GM19395 (cell line): ENCODE measurements at regions not wholly inside any gene's neighbourhood (a gene's known extent, or its start where the extent isn't known, plus 50 kb on each side); places are given as distances from the start of the nearest gene placed in this dataset.
"Not testable (repeated sequence)": the region's sequence is repeated elsewhere in the genome, so short reads cannot be mapped to it uniquely, and the experiment has no call there.

ENCODE experiments used
- ATAC-seq: cut with Tn5 transposase; IDR thresholded peaks from one replicate; pipeline ENCODE4 v1.9.1; 2021; ENCODE audit warnings: mild to moderate bottlenecking, moderate library complexity; ENCODE audit not compliant: unreplicated experiment

GRCh38 chr15:22134941-22135566, 54.7 kb downstream of the OR4M2 start:
- not testable (repeated sequence) for ATAC-seq

GRCh38 chr15:22137572-22137971, 57.2 kb downstream of the OR4M2 start:
- ATAC-seq: not testable (repeated sequence)

- not testable (repeated sequence) for ATAC-seq
These were observed 60.8 kb downstream of the OR4M2 start for GRCh38 chr15:22141106-22141505.

GRCh38 chr15:22148109-22148508, 67.8 kb downstream of the OR4M2 start:
- peak; percentile 99 for ATAC-seq

- not testable (repeated sequence) for ATAC-seq
These were observed 77.9 kb downstream of the OR4M2 start for GRCh38 chr15:22158243-22158642.

- peak; percentile 44 for ATAC-seq
These were observed 80.0 kb downstream of the OR4M2 start for GRCh38 chr15:22160283-22160682.

- ATAC-seq: peak; percentile 80
These were observed 80.4 kb downstream of the OR4M2 start for GRCh38 chr15:22160741-22161140.

GRCh38 chr15:22161398-22161797, 81.1 kb downstream of the OR4M2 start:
- peak; percentile 77 for ATAC-seq

- not testable (repeated sequence) for ATAC-seq
These were observed 83.4 kb downstream of the OR4M2 start for GRCh38 chr15:22163715-22164114.

- ATAC-seq: not testable (repeated sequence)
These were observed 87.2 kb downstream of the OR4M2 start for GRCh38 chr15:22167521-22167920.

GRCh38 chr15:22173029-22173998, 93.0 kb downstream of the OR4M2 start:
- peak; percentile 75 for ATAC-seq

- ATAC-seq: peak; percentile 67
These were observed 93.8 kb downstream of the OR4M2 start for GRCh38 chr15:22174088-22174487.

GRCh38 chr15:22177965-22178364, 97.6 kb downstream of the OR4M2 start:
- not testable (repeated sequence) for ATAC-seq

- not testable (repeated sequence) for ATAC-seq
These were observed 98.1 kb downstream of the OR4M2 start for GRCh38 chr15:22178438-22178837.

GRCh38 chr15:22179043-22179442, 98.7 kb downstream of the OR4M2 start:
- not testable (repeated sequence) for ATAC-seq

- ATAC-seq: not testable (repeated sequence)
These were observed 100.3 kb downstream of the OR4M2 start for GRCh38 chr15:22180611-22181010.

GRCh38 chr15:22184678-22185077, 104.4 kb downstream of the OR4M2 start:
- ATAC-seq: not testable (repeated sequence)

GRCh38 chr15:22186846-22187532, 106.7 kb downstream of the OR4M2 start:
- not testable (repeated sequence) for ATAC-seq

GRCh38 chr15:22191818-22192217, 111.5 kb downstream of the OR4M2 start:
- ATAC-seq: not testable (repeated sequence)

GRCh38 chr15:22194739-22195617, 114.7 kb downstream of the OR4M2 start:
- ATAC-seq: not testable (repeated sequence)
